ENCODE measurements at regions not wholly inside any gene's neighbourhood (a gene's known extent, or its start where the extent isn't known, plus 50 kb on each side); places are given as distances from the start of the nearest gene placed in this dataset.

DNA sequence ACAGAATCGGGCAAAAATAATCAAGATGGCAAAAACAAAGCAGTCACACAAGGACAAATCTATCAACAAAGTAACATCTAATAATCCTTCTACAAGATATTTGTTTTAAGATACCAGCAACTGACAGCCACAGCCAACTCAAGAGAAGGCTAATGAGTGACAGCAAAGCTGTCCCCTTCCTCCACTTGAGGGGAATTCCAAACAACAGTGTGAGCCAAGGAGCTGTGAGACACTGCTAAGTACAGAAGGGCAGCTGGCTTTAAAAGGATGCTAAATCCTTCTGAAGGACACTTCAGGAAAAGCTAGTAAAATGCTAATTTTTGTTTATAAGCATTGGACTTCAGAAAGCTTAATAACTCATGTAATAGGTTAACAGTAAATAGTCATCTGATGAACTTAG is 120.3 kb upstream of the GOLGA8J start:
- ATAC-seq, result no peak
- no peaks in the 10 kb centered on the region for H3K4me1 ChIP-seq
- DNase-seq, result no peak
- no peak overlapping the region for H3K27ac ChIP-seq
- no peaks in the 10 kb centered on the region for H3K9me3 ChIP-seq
- no peak overlapping the region for H3K4me3 ChIP-seq
- H3K27me3 ChIP-seq, result peaks cover 5 to 10% (median 7%) of the 10 kb centered on the region in 3 donors
- intact Hi-C loops (cut with DNase I; ENCODE audit: low total_unique reads) (no loop called here), in situ Hi-C loops (cut with MboI; ENCODE audit: low sequenced_read_pairs in 4 of 4) (no loop called here)
- no peaks in the 10 kb centered on the region for H3K36me3 ChIP-seq
- TF ChIP-seq POLR2A (IDR thresholded peaks at IDR 0.05), result no peak
- TF ChIP-seq, protein P1, sequence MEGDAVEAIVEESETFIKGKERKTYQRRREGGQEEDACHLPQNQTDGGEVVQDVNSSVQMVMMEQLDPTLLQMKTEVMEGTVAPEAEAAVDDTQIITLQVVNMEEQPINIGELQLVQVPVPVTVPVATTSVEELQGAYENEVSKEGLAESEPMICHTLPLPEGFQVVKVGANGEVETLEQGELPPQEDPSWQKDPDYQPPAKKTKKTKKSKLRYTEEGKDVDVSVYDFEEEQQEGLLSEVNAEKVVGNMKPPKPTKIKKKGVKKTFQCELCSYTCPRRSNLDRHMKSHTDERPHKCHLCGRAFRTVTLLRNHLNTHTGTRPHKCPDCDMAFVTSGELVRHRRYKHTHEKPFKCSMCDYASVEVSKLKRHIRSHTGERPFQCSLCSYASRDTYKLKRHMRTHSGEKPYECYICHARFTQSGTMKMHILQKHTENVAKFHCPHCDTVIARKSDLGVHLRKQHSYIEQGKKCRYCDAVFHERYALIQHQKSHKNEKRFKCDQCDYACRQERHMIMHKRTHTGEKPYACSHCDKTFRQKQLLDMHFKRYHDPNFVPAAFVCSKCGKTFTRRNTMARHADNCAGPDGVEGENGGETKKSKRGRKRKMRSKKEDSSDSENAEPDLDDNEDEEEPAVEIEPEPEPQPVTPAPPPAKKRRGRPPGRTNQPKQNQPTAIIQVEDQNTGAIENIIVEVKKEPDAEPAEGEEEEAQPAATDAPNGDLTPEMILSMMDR (IDR thresholded peaks at IDR 0.05 in 4 of 5, conservative IDR thresholded peaks at IDR 0.05 in 1 of 5), result no peak

DNA sequence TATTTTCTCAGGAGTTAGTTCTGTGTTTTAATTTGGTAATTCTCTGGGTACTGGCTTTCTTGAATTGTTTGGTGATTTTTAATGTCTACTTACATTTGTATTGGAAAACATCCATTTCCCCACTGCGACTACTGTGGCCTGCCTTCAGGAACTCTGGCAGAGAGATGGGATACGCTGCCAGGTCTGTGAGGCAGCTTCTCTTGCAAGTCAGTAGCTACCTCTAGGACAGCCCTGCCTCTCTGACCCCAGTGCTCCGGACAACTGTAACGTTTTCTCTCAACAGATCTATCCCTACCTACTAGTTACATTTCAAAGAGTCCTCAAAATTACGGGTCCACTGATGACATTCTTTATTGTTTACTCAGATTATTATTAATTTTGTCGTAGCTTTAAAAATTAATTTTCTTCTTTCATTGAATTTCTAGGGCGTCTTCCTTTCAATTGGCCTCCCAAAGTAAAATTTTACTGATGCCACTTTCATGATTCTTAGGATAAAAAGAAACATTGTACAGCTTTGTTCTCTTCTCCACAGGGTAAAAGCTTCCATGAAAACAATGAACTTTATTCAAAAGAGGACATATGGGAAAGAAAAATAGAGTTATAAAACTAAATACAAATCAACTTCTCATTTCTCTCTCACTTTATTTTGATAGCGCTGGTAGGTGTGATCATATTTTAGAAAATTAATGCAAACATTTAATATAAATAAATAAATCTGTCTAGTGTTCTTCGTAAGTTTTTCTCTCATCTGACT is 123.2 kb upstream of the GOLGA8J start:
- ATAC-seq, result no peak
- in situ Hi-C loops (cut with MboI; ENCODE audit: low sequenced_read_pairs in 4 of 4) (no loop called here), intact Hi-C loops (cut with DNase I; ENCODE audit: low total_unique reads) (no loop called here)
- Histone ChIP-seq H3K4me3 (no peak overlapping the region), H3K27me3 (no peaks in the 10 kb centered on the region), H3K27ac (no peak overlapping the region), H3K4me1 (no peaks in the 10 kb centered on the region), H3K36me3 (no peaks in the 10 kb centered on the region), H3K9me3 (no peaks in the 10 kb centered on the region)
- no peak for DNase-seq
- TF ChIP-seq POLR2A (IDR thresholded peaks at IDR 0.05), result no peak
- TF ChIP-seq, protein P1 (IDR thresholded peaks at IDR 0.05 in 4 of 5, conservative IDR thresholded peaks at IDR 0.05 in 1 of 5), result no peak

DNA sequence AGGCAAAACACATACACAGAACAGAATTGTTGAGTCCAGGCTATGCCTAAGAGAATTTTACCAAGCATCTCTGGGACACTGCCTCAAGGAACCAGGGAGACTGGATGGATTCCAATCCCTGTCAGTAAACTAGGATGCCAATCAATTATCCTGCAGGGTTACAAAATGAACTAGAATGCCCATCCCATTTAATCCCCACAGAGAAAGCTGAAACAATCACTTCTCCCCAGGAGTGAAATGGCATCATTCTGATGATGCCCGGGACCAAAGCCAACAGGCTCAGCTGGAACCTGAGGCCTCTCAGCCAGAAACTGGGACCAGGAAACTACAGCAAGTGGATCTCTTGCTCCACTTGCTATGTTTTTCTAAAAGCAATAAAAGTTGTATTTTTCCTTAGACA is 130.0 kb upstream of the TJP1 start:
- intact Hi-C loops (cut with DNase I; ENCODE audit: low total_unique reads) (no loop called here), in situ Hi-C loops (cut with MboI; ENCODE audit: low sequenced_read_pairs in 4 of 4) (no loop called here)
- H3K4me3 ChIP-seq, result no peak overlapping the region
- no peaks in the 10 kb centered on the region for H3K9me3 ChIP-seq
- ATAC-seq (no peak), DNase-seq (no peak)
- H3K36me3 ChIP-seq, result no peaks in the 10 kb centered on the region
- no peaks in the 10 kb centered on the region for H3K27me3 ChIP-seq
- no peaks in the 10 kb centered on the region for H3K4me1 ChIP-seq
- no peak overlapping the region for H3K27ac ChIP-seq
- TF ChIP-seq, protein P1 (IDR thresholded peaks at IDR 0.05 in 4 of 5, conservative IDR thresholded peaks at IDR 0.05 in 1 of 5), result no peak
- TF ChIP-seq POLR2A (IDR thresholded peaks at IDR 0.05), result no peak

DNA sequence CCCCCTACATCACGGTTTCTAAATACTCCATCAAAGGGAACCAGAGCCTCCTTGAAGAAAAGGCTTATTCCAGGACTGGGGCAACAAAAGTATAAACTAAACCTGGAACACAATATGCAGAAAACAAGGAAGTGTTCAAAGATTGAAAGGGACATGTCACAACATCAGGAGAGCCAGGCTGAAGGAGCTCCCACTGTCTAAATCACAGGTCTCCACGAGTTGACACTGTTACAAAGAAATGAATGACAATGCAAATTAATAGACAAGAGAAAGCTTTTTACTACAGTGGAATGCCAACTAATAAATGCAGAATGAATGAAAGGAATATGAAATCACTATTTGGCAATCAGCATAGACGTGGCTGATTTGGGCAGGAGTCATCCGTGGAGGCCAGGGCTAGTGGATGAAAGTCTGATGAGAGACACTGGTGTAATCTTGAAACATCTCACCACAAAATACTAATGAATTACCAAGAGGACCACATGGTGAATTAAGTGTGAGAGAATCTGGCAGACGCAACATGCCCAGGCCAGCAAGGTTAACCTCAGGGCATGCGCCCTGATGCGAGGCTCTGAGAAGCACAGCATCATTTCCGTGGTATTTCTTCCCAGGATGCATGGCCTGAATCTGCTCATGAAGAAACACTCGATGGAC is 123.8 kb upstream of the TJP1 start:
- no peak overlapping the region for H3K4me3 ChIP-seq
- no peaks in the 10 kb centered on the region for H3K4me1 ChIP-seq
- in situ Hi-C loops (cut with MboI; ENCODE audit: low sequenced_read_pairs in 4 of 4) (no loop called here), intact Hi-C loops (cut with DNase I; ENCODE audit: low total_unique reads) (loop anchor here (10.0 kb wide), 1 partner anchor 281 kb away; no protein-coding TSS in a partner anchor)
- ATAC-seq (no peak), DNase-seq (no peak)
- no peak overlapping the region for H3K27ac ChIP-seq
- no peaks in the 10 kb centered on the region for H3K36me3 ChIP-seq
- no peaks in the 10 kb centered on the region for H3K27me3 ChIP-seq
- H3K9me3 ChIP-seq, result no peaks in the 10 kb centered on the region
- TF ChIP-seq POLR2A (IDR thresholded peaks at IDR 0.05), result no peak
- TF ChIP-seq, protein P1 (IDR thresholded peaks at IDR 0.05 in 4 of 5, conservative IDR thresholded peaks at IDR 0.05 in 1 of 5), result no peak
